Pancreas (tissue), 10 donors: ENCODE measurements at regions not wholly inside any gene's neighbourhood (a gene's known extent, or its start where the extent isn't known, plus 50 kb on each side); places are given as distances from the start of the nearest gene placed in this dataset.
A peak's percentile ranks its signal among the peaks of the same experiment; 100 is the strongest.

Experiments used
- ATAC-seq, 4 donors: fragments of 200-7000 bp; cut with Tn5 transposase; one replicate each; pipeline versions ENCODE4 v1.8.0 to v1.9.1; 2020; ENCODE audit warnings: mild to moderate bottlenecking in 4 of 4, moderate library complexity in 4 of 4
- DNase-seq, 6 donors: peaks; one replicate each; pipeline ENCODE4 v3.0.0-alpha.2; 2020
- FAIRE-seq: peaks from 2 replicates; lab custom pipeline; 2012; peaks lifted over from hg19 to GRCh38; lab: Jason Lieb, UNC
- H3K27ac ChIP-seq, 4 donors: fragments of 200-600 bp; sonication (generic); 1 replicate in 3 of 4; 2 replicates in 1 of 4; pipeline versions ENCODE4 v1.5.0 to v1.8.0; 2020
- H3K27me3 ChIP-seq, 4 donors: fragments of 200-600 bp; one replicate each; pipeline ENCODE4 v1.8.0; 2021
- H3K36me3 ChIP-seq, 3 donors: fragments of 200-600 bp; sonication (generic) in 1 of 3; one replicate each; pipeline versions ENCODE4 v1.5.0 to v1.8.0; 2020 to 2021
- H3K4me1 ChIP-seq, 3 donors: fragments of 200-600 bp; one replicate each; pipeline ENCODE4 v1.8.0; 2021
- H3K4me3 ChIP-seq, 4 donors: fragments of 200-600 bp; sonication (generic) in 2 of 4; one replicate each; pipeline versions ENCODE4 v1.5.0 to v1.8.0; 2020 to 2021
- H3K9me3 ChIP-seq, 4 donors: fragments of 200-600 bp; one replicate each; pipeline ENCODE4 v1.8.0; 2021
- CTCF ChIP-seq, 4 donors: fragments of 200-600 bp; sonication (generic) in 3 of 4; IDR thresholded peaks; one replicate each; pipeline versions ENCODE4 v1.5.0 to v1.8.0; 2021; ENCODE audit warnings: antibody characterized with exemption in 4 of 4
- WGBS, 2 donors: extraction: QIAGEN DNeasy Blood & Tissue Kit; methylation state at CpG; one replicate each; pipeline ENCODE4 v1.1.7; 2013; 5-methylcytosine and 5-hydroxymethylcytosine counted together
- intact Hi-C, 3 donors: fragments of 100-400 bp; cut with DNase I; formaldehyde crosslinking; loops; one replicate each; pipeline versions ENCODE4 v1.11.1 to v1.14.2; 2022
- donor health status: healthy with polysubstance abuse.
- donor health status: DM: no; HTN: no; CAD: no; lungs with moderate emphysema.
- donor health status: DM: no; HTN: no; CAD: no.
- donor health status: control.
- donor health status: control.
- donor health status: Bipolar disorder and iron deficiency.
- donor health status: DM: yes; HTN: yes; CAD: no.
- donor health status: DM: no; HTN: no; CAD: no.
- donor health status: DM: no; HTN: no; CAD: no.
- donor health status: DM: yes; HTN: yes; CAD: no.

GRCh38 chr10:3494131-3494837, 290.7 kb downstream of the KLF6 start:
- Histone ChIP-seq H3K9me3 (no peaks in the 10 kb centered on the region), H3K27me3 (peaks cover 0 to 10% (median 0%) of the 10 kb centered on the region in 4 donors), H3K4me3 (no peak overlapping the region), H3K4me1 (no peaks in the 10 kb centered on the region), H3K36me3 (no peaks in the 10 kb centered on the region), H3K27ac (peak overlapping the region in 1 of 4 donors; percentile 12)
- intact Hi-C loops, result no loop called here
- peak in 2 of 4 donors; percentile 40 for ATAC-seq
- no peak for DNase-seq
- no peak for FAIRE-seq
- no peak for TF ChIP-seq CTCF (IDR thresholded peaks at IDR 0.05)
- WGBS, 2 donors, result 68 to 80% methylated on average over 22 of the region's 22 CpGs

- Histone ChIP-seq H3K27ac (no peak overlapping the region), H3K36me3 (no peaks in the 10 kb centered on the region), H3K4me1 (no peaks in the 10 kb centered on the region), H3K27me3 (peaks cover 0 to 10% (median 0%) of the 10 kb centered on the region in 4 donors), H3K9me3 (no peaks in the 10 kb centered on the region), H3K4me3 (no peak overlapping the region)
- no peak for TF ChIP-seq CTCF (IDR thresholded peaks at IDR 0.05)
- DNase-seq, result no peak
- ATAC-seq, result no peak
- intact Hi-C loops, result no loop called here
- WGBS, 2 donors, result 90 to 93% methylated on average over 1 of the region's 1 CpG
- no peak for FAIRE-seq
Measured at GRCh38 chr10:3493621-3494020, 291.4 kb downstream of the KLF6 start.

- no peak for TF ChIP-seq CTCF (IDR thresholded peaks at IDR 0.05)
- Histone ChIP-seq H3K9me3 (no peaks in the 10 kb centered on the region), H3K27me3 (peaks cover 0 to 9% (median 0%) of the 10 kb centered on the region in 4 donors), H3K36me3 (no peaks in the 10 kb centered on the region), H3K4me3 (no peak overlapping the region), H3K27ac (no peak overlapping the region), H3K4me1 (no peaks in the 10 kb centered on the region)
- ATAC-seq, result no peak
- FAIRE-seq, result no peak
- no peak for DNase-seq
- WGBS, 2 donors, result 41 to 50% methylated on average over 4 of the region's 4 CpGs
- intact Hi-C loops, result no loop called here
Measured at GRCh38 chr10:3491571-3491970, 293.4 kb downstream of the KLF6 start.

- Histone ChIP-seq H3K4me1 (no peaks in the 10 kb centered on the region), H3K9me3 (no peaks in the 10 kb centered on the region), H3K27me3 (peaks cover 0 to 9% (median 0%) of the 10 kb centered on the region in 4 donors), H3K4me3 (no peak overlapping the region), H3K27ac (no peak overlapping the region), H3K36me3 (no peaks in the 10 kb centered on the region)
- WGBS, 2 donors, result 62 to 85% methylated on average over 4 of the region's 4 CpGs
- FAIRE-seq (no peak), DNase-seq (no peak), ATAC-seq (no peak)
- TF ChIP-seq CTCF (IDR thresholded peaks at IDR 0.05), result no peak
- intact Hi-C loops, result no loop called here
Measured at GRCh38 chr10:3487228-3487627, 297.8 kb downstream of the KLF6 start.
